GM18519 (cell line): ENCODE measurements at regions not wholly inside any gene's neighbourhood (a gene's known extent, or its start where the extent isn't known, plus 50 kb on each side); places are given as distances from the start of the nearest gene placed in this dataset.
A peak's percentile ranks its signal among the peaks of the same experiment; 100 is the strongest.
"Not testable (repeated sequence)": the region's sequence is repeated elsewhere in the genome, so short reads cannot be mapped to it uniquely, and the experiment has no call there.

Experiments used
- ATAC-seq: cut with Tn5 transposase; IDR thresholded peaks from one replicate; pipeline ENCODE4 v1.9.1; 2021; ENCODE audit warnings: mild to moderate bottlenecking, moderate library complexity; ENCODE audit not compliant: unreplicated experiment, low FRiP score

DNA sequence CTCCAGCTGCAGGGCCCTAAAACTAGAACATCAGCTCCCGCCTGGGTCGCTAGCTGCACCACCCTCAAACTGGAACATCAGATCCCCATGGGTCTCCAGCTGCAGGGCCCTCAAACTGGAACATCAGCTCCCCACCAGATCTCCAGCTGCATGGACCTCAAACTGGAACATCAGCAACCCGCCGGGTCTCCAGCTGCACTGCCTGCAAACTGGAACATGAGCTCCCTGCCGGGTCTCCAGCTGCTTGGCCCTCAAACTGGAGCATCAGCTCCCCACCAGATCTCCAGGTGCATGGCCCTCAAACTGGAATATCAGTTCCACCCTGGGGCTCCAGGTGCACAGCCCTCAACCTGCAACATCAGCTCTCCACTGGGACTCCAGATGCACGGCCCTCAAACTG is 82.7 kb downstream of the TFRC start:
- ATAC-seq: not testable (repeated sequence)

DNA sequence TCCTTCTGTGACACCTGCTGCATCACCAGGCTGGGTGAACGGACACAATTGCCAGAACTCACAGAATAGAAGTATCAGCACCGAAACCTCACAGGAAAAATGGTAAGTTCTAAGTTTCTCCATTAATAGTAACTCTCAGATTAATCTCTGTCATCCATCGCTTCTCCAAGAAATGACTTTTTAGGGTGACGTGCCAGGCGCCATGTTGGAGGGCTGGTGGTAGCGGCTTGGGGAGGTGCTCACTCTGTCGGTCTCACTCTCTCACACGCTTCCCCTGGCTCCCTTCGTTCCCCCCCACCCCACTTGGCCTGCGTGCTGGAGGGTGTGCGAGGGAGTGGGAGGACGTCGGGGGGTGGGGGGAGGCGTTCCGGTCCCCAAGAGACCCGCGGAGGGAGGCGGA is 85.6 kb downstream of the TFRC start:
- ATAC-seq: not testable (repeated sequence)

DNA sequence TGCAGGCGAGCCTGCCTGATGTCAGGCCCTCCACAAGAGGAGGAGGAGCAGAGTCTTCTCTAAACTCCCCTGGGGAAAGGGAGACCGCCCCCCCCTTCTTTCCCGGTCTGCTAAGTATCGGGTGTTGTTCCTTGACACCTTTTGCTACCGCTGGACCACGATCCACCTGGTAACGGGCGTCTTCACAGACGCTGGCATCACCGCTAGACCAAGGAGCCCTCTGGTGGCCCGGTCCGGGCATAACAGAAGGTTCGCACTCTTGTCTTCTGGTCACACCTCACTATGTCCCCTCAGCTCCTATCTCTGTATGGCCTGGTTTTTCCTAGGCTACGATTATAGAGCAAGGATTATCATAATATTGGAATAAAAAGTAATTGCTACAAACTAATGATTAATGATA is 86.0 kb upstream of the TNK2 start:
- not testable (repeated sequence) for ATAC-seq

DNA sequence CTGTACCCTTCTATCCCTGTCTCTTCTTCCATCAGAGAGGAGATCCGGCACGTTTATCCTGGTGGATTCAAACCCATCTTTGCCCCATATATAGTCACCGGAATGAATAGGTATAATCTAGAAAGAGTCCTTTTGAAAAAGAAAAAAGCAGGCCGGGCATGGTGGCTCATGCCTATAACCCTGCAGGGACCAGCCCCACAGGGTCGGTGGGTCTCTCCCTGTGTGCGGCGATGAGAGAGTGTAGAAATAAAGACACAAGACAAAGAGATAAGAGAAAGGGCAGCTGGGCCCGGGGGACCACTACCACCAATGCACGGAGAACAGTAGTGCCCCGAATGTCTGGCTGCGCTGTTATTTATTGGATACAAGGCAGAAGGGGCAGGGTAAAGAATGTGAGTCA is 85.3 kb upstream of the TNK2 start:
- not testable (repeated sequence) for ATAC-seq

DNA sequence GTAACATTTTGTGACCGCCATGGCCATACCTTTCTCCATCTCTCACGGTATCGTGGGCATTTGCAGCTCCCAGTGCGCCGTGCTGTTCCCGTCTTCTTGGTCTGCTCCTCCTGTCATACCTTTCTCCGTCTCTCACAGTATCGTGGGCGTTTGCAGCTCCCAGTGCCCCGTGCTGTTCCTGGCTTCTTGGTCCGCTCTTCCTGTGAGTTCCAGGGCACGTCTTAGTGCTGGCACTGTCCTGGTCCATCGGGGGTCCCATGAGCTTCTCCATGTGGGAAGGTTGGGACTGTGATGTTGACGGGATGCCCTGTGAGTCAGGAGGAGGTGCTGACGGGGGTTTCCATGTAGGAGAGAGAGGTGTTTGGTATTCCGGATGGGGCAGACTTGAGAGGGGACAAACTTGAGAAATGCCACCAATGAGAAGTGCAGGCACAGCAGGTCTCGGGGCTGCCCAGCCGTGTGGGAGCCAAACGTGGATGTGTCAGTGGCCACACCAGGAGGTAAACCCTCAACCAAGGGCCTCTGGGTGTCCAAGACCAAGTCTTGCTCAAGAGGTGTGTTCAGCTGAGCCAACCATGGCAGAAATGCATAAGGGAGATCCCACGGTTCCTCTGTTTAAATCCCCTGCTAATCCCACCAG is 84.7 kb upstream of the TNK2 start:
- ATAC-seq: not testable (repeated sequence)

DNA sequence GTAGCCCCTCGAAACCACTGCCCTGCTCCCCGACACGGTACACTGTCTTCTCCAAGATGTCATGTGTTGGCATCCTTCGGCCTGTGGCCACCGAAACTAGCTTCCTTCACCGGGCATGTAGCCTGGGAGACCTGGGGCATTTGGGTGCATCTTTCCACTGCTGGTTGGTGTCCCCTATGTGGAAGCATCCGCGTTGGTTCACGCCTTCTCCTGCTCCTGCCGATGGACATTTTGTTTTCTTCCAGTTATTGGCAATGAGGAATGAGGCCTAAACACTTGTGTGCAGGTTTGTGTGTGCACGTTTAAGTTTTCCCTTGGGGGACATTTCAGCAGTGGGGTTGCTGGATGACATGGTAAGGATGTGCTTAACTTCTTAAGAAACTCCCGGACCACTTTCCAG is 83.6 kb upstream of the TNK2 start:
- not testable (repeated sequence) for ATAC-seq

DNA sequence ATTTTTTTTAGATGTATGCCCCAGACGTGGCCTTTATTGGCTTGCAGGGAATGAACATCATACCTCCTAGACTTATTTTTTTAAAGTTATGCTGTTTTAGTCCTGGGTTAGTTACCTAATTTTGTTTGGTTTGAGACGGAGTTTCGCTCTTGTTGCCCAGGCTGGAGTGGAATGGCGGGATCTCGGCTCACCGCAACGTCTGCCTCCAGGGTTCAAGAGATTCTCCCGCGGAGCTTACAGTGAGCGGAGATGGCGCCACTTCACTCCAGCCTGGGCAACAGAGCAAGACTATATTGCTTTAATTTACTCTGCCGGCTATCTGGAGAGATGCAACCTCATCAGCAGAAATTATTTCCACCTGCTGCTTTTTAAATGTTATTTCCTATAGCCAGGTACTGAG is 82.9 kb upstream of the TNK2 start:
- not testable (repeated sequence) for ATAC-seq

DNA sequence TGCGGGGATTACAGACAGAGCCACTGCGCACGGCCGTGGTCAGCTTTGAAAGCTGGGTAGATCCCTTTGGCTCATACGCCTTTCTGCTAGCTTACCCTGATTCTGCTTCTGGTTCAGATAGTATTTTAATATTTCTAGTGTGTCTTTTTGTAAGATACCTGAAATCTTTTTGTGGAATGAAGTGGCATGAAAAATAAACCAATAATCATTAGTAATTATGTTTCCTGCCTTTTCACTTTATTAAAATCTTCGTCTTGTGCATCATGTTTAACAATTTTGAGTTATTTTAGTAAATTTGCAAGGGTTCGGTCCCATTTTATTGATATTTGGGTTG is 82.5 kb upstream of the TNK2 start:
- not testable (repeated sequence) for ATAC-seq

DNA sequence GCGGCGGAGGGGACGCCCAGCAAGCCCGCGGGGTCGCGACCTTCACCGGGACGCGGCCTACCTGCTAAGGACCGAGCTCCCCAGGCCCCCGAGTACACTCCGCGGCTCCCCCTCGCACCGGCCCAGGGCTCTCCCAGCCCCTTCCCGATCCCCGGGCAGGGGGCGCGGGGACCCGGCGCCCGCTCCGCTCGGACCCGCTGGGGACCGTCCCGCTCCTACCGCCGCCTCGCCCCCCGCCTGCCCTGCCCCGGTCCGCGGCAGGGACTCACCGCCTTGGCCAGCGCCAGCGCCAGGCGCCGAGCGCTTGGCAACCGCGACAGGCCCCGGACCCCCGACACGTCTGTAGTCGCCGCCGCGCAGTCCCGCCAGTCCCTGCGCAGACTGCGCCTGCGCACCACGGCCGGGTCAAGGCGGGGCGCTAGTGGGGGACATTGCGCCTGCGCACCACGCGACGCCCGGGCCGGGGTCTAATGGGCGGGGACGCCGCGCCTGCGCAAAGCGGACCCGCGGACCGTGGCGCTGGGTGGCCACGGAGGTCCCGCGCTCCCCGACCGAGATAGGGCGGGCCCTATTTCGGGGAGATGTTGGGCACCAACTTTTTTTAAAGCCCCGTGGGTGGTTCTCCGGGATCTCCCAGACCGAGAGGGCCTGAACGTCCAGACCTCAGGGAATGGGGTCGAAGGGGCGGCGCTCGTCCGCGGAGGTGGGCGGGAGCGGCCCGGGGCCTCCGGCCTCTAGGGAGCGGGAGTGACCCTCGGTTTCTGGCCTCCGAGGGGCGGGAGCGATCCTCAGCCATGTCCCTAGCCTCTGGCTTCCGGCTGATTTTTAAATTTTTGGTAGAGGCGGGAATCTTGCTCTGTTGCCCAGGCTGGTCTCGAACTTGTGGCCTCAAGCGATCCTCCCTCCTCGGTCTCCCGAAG is 81.8 kb upstream of the TNK2 start:
- ATAC-seq: peak; percentile 66

DNA sequence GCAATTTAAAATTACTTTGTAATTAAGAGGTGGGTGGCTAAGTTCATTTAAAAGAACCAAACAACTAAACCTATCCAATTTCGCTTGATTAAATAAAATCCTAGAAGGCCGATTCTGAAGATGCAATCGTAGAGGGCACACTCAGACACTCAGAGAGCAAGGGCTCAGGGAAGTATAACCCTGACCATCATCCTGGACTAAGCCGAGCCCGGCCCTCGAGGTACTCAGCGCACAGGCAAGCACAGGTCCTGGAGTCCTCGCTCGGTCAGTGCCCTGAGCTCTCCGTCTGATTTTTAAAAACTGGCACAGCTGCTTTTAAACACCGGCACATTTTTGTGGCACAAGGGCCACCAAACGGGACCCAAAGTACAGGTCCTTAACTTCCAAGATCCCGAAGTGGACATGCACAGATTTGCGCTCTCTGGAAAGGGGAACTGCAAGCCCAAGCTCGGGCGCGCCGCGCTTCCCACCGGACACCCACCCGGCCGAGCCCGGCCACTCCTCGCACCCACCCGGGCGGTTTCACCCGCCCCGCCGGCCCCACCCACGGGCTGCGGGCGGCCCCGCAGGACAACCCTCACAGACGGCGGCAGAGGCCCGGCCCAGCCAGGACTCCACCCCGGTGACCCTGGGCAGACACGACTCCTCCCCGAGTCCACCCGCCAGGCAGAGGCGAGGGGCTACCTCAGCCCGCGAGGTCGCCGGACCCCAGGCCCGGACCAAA is 81.0 kb upstream of the TNK2 start:
- peak; percentile 31 for ATAC-seq

DNA sequence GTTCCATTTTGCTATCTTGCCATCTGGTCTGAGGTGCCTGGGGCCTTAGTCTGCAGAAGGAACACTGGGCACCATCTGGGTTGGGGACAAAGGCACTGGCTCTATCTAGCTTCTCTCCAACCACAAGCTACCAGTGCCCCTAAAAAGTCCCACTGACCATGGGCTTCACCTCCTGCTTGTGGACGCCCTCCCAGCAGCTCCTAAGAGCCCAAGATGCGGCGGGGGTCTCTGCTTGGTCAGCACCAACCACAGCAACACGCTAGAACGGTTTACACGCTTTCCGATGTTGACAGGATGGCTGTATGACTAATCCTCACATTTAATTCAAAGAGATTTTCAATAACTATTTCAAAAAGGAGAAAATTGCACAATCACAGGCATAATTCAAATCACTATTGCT is 80.4 kb upstream of the TNK2 start:
- ATAC-seq: not testable (repeated sequence)

DNA sequence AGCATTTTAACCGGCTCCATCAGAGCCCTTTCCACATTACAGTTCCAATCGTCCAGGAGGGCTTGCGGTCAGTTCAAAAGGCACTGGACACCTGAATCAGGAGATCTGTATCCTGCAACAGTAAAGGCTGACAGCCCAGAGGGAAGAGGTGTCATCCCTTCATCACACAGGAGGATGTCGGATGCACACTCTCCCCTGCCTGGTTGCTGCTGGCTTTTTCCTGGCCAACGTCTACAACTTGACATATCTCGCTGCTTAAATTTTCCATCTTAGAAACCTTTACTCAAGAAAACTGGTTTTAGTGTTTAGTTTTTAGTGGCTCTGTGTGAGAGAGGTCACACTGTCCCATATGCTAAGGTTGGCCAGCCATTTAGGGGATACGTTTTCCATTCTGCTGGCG is 78.7 kb upstream of the TNK2 start:
- not testable (repeated sequence) for ATAC-seq

DNA sequence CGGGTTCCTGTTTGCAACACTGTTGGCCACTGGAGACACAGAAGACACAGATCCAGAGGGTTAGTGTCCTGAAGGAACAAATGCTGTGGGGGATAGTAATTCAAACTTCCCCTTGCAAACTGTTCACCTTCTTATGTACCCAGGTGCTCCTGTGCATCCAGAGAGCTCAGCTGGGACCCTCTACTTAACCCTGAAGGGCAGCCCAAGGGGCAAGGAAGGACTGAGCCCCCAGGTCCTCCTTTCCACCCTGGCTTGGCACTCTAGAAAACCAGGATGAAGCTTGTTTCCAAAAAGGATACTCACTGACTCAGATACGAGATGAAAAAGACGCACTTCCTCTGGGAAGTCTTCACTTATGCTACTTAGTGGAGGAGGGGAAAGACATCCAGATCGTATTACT is 78.2 kb upstream of the TNK2 start:
- not testable (repeated sequence) for ATAC-seq

DNA sequence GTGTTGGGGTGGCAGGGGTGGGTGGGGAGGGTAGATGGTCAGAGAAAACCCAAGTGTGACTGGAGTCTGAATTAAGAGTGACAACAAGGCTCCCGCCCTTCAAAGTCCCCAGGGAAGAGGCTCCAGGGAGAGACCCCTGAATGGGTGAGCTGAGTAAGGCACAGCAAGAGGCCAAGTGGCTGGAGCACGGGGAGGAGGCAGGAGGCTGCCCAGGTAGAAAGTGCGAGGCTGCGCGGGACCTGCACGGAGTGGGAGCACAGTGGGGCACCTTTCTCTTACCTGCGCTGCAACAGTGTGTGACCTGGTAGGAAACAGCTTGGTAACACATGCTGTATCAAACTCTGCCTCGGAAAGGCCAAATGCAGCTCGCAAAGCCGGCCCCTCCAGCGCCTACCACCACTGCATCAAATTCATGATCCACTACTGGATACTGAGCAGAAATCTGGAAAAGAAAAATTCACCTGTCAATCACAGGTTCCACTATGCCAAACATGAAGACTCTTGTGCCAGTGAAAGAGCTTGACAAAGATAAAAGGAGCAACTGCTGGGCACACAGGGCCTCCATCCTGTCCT is 77.1 kb upstream of the TNK2 start:
- not testable (repeated sequence) for ATAC-seq

DNA sequence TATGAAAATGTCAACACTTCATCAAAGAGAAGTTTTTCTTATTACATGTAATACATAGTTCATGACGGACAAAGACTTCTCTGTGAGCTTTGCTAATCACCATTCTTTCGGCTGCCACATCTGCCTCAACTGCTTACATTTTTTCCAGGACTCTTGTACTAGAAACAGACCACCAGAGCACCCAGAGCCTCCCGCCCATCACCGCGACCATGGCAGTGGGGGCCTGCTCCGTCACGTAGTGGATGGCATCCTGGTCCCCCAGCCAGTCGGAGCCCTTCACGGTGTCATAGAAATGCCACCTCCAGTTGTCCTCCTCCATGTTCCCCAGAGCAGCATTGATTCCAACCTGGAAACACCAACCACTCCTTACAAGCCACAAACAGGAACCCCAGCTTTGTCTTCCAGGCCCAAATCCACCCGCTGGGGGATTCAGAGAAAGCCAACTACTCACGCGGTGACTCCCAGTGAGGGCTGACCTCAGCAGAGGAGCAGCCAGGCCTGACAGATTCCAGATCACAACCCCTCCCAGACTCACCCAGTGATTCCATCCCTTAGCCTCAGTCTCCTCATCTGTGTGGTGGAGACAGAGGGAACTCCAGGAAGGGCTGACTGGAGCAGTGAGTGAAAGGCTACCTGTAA is 76.2 kb upstream of the TNK2 start:
- ATAC-seq: not testable (repeated sequence)

DNA sequence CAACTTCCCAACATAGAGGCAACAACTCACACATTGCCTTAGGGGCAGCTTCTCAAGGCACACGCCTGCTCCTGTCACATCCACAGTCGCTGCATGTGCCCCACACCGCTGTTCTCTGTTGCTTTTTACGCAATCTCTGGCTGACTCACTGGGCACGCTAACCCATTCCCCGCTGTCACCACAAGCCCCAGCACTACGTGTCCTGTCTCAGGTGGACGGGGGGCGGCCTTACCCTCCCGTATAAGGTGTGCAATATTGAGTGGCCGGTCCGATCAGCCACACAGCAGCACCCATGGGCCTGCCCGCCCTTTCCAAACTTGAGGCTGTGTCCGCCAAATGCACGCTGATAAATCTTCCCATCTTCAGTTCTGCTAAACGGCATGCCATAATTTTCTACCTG is 75.5 kb upstream of the TNK2 start:
- ATAC-seq: not testable (repeated sequence)

DNA sequence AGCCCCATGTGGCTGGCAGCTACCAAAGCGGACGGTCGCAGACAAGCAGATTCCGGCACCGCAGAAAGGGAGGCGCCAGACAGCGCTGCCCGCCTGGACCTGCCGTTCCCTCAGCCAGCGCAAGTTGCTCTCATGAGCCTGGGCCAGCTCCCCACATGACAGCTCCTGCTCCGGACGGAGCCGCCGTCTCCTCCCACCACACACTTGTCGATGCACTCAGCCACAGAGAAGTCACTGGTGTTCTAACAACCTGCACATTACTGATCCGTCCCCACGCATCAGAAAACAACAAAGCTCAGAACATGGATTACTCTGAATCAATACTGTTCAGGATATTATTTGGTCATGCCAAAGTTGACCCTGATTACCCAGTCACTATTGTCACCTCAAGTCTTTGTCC is 74.4 kb upstream of the TNK2 start:
- not testable (repeated sequence) for ATAC-seq

DNA sequence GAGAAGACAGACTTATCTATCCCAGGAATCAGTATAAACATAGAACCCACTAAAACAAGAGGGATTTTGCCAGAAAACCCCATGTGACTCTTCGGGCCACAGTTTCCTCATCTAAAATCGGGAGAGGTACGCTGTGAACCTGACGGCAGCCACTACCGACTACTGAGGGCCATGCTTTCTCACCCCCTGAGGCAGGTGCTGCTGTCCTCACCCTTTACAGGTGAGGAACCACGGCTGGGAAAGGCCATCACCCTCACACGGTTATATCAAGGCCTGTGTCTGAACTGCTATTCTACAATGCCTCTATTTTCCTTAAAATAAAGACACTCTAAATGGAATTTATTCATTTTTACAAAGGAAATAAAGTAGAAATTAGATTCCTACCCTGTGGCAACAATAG is 73.4 kb upstream of the TNK2 start:
- ATAC-seq: not testable (repeated sequence)

DNA sequence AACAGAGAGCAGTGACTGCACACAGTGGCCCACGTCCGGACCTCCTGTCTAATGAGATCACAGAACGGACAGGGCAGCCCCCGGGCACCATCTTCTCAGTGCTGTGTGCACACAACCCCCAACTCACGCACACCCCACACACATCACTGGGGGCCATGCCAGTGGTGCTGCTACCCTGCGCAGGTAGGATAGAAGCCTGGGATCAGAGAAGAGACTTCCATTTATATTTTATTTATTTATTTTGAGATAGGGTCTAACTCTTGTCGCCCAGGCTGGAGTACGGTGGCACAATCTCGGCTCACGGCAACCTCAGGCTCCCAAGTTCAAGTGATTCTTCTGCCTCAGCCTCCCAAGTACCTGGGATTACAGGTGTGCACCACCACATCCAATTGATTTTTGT is 71.5 kb upstream of the TNK2 start:
- not testable (repeated sequence) for ATAC-seq

DNA sequence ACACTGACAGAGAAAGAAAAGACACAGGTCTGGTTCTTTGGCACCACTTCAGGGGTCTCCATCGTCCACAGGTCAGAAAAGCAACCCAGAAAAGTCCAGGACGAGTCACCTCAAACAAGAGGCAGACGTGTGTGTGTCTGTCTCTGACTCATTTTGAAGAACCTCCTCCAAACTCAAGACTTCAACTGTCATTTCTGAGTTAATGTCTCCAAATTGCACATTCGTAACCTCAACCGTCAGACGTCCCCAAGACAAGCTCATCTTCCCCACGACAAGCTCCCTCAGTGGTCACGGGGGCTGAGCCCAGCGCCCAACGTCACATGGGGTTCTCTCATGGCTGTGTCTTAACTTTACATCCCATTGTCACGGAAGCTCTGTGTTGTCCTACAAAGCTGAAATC is 70.2 kb upstream of the TNK2 start:
- not testable (repeated sequence) for ATAC-seq
